Activated naive CD4-positive, alpha-beta T cell treated with anti-CD3 and anti-CD28 coated beads, Interleukin-2, amount 50 U/mL, for 16 hours (primary cell): ENCODE measurements at regions not wholly inside any gene's neighbourhood (a gene's known extent, or its start where the extent isn't known, plus 50 kb on each side); places are given as distances from the start of the nearest gene placed in this dataset.

ENCODE experiments used
- DNase-seq: peaks from one replicate; pipeline ENCODE4 v3.0.0-alpha.2; 2020

GRCh38 chr2:146844226-146844990 is 1000.4 kb upstream of the ACVR2A start:
- no peak for DNase-seq

GRCh38 chr2:146837857-146838256 is 1007.0 kb upstream of the ACVR2A start:
- no peak for DNase-seq

GRCh38 chr2:146826388-146826787 is 1018.4 kb upstream of the ACVR2A start:
- no peak for DNase-seq

- DNase-seq: no peak
These were observed 1023.0 kb upstream of the ACVR2A start for GRCh38 chr2:146821836-146822316.

GRCh38 chr2:146820672-146821071 is 1024.2 kb upstream of the ACVR2A start:
- no peak for DNase-seq

GRCh38 chr2:146818122-146818521 is 1026.7 kb upstream of the ACVR2A start:
- no peak for DNase-seq

GRCh38 chr2:146817613-146818012 is 1027.2 kb upstream of the ACVR2A start:
- DNase-seq: no peak

- DNase-seq: no peak
These were observed 1029.9 kb upstream of the ACVR2A start for GRCh38 chr2:146814971-146815370.

GRCh38 chr2:146807568-146808168 is 1037.2 kb upstream of the ACVR2A start:
- DNase-seq: no peak

- DNase-seq: no peak
These were observed 1038.3 kb upstream of the ACVR2A start for GRCh38 chr2:146806364-146807005.

- no peak for DNase-seq
These were observed 1040.5 kb upstream of the ACVR2A start for GRCh38 chr2:146804288-146804687.

GRCh38 chr2:146801886-146802285 is 1042.9 kb upstream of the ACVR2A start:
- no peak for DNase-seq

- no peak for DNase-seq
These were observed 1058.4 kb upstream of the ACVR2A start for GRCh38 chr2:146786396-146786795.

- no peak for DNase-seq
These were observed 1059.7 kb upstream of the ACVR2A start for GRCh38 chr2:146785101-146785500.

- no peak for DNase-seq
These were observed 1060.2 kb upstream of the ACVR2A start for GRCh38 chr2:146784602-146785001.

GRCh38 chr2:146777181-146777580 is 1067.6 kb upstream of the ACVR2A start:
- DNase-seq: no peak

GRCh38 chr2:146776596-146776995 is 1068.2 kb upstream of the ACVR2A start:
- DNase-seq: no peak

- DNase-seq: no peak
These were observed 1073.3 kb upstream of the ACVR2A start for GRCh38 chr2:146771531-146771930.

- DNase-seq: no peak
These were observed 1080.5 kb upstream of the ACVR2A start for GRCh38 chr2:146764301-146764700.

- no peak for DNase-seq
These were observed 1082.0 kb upstream of the ACVR2A start for GRCh38 chr2:146762786-146763185.

GRCh38 chr2:146754606-146755005 is 1090.2 kb upstream of the ACVR2A start:
- DNase-seq: no peak

GRCh38 chr2:146748046-146748445 is 1096.8 kb upstream of the ACVR2A start:
- no peak for DNase-seq

GRCh38 chr2:146741260-146741659 is 1103.6 kb upstream of the ACVR2A start:
- DNase-seq: no peak

- no peak for DNase-seq
These were observed 1110.0 kb upstream of the ACVR2A start for GRCh38 chr2:146734821-146735190.
